Tibial artery (tissue), 4 donors: ENCODE measurements at regions not wholly inside any gene's neighbourhood (a gene's known extent, or its start where the extent isn't known, plus 50 kb on each side); places are given as distances from the start of the nearest gene placed in this dataset.

Source experiments
- DNase-seq, 2 donors: peaks; one replicate each; pipeline ENCODE4 v3.0.0-alpha.2; 2019
- H3K27ac ChIP-seq, 2 donors: fragments of 200-600 bp; sonication (generic) in 1 of 2; 1 replicate in 1 of 2; 2 replicates in 1 of 2; pipeline ENCODE4 v1.5.1; 2018 to 2019; ENCODE audit warnings: mild to moderate bottlenecking in 1 of 2
- H3K27me3 ChIP-seq, 2 donors: fragments of 200-600 bp; sonication (generic) in 1 of 2; one replicate each; pipeline versions ENCODE4 v1.5.1 to v1.6.0; 2016 to 2019
- H3K36me3 ChIP-seq, 3 donors: fragments of 200-600 bp; sonication (generic) in 2 of 3; one replicate each; pipeline ENCODE4 v1.5.1; 2016 to 2019; ENCODE audit warnings: mild to moderate bottlenecking in 2 of 3
- H3K4me1 ChIP-seq, 4 donors: fragments of 200-600 bp; sonication (generic) in 2 of 4; 1 replicate in 3 of 4; 2 replicates in 1 of 4; pipeline ENCODE4 v1.5.1; 2016 to 2019
- H3K4me3 ChIP-seq, 2 donors: fragments of 200-600 bp; sonication (generic) in 1 of 2; 1 replicate in 1 of 2; 2 replicates in 1 of 2; pipeline ENCODE4 v1.5.1; 2018 to 2019; ENCODE audit warnings: mild to moderate bottlenecking in 2 of 2
- H3K9me3 ChIP-seq, 3 donors: fragments of 200-600 bp; sonication (generic) in 1 of 3; one replicate each; pipeline ENCODE4 v1.5.1; 2016 to 2019
- CTCF ChIP-seq, 2 experiments: fragments of 200-600 bp in 1 of 2; fragments of 450-650 bp in 1 of 2; IDR thresholded peaks; one replicate each; pipeline ENCODE4 v1.5.1; 2017 to 2019; ENCODE audit warnings: antibody characterized with exemption in 2 of 2, mild to moderate bottlenecking in 1 of 2, moderate library complexity in 1 of 2
- intact Hi-C: fragments of 100-400 bp; cut with DNase I; formaldehyde crosslinking; loops from one replicate; pipeline ENCODE4 v1.15.0; 2023; ENCODE audit warnings: low total_unique reads

GRCh38 chr1:201772178-201772577 lies 56.8 kb upstream of the IPO9 start:
- H3K9me3 ChIP-seq, result peaks cover 0 to 14% (median 0%) of the 10 kb centered on the region in 3 donors
- intact Hi-C loops, result no loop called here
- no peak overlapping the region for H3K4me3 ChIP-seq
- H3K4me1 ChIP-seq, result peaks cover 0 to 64% (median 20%) of the 10 kb centered on the region in 4 donors
- TF ChIP-seq CTCF (IDR thresholded peaks at IDR 0.05), result no peak
- no peak for DNase-seq
- H3K36me3 ChIP-seq, result no peaks in the 10 kb centered on the region
- H3K27me3 ChIP-seq, result no peaks in the 10 kb centered on the region
- no peak overlapping the region for H3K27ac ChIP-seq

- H3K27me3 ChIP-seq, result no peaks in the 10 kb centered on the region
- peaks cover 0 to 14% (median 0%) of the 10 kb centered on the region in 3 donors for H3K9me3 ChIP-seq
- H3K36me3 ChIP-seq, result no peaks in the 10 kb centered on the region
- no peak overlapping the region for H3K4me3 ChIP-seq
- no peak for TF ChIP-seq CTCF (IDR thresholded peaks at IDR 0.05)
- no peak for DNase-seq
- peak overlapping the region; percentile 65 to 72 for H3K27ac ChIP-seq
- H3K4me1 ChIP-seq, result peaks cover 0 to 78% (median 31%) of the 10 kb centered on the region in 4 donors
- intact Hi-C loops, result no loop called here
Measured at GRCh38 chr1:201773764-201774163, 55.2 kb upstream of the IPO9 start.

GRCh38 chr1:201774224-201774982 lies 54.6 kb upstream of the IPO9 start:
- Histone ChIP-seq H3K4me1 (peaks cover 0 to 78% (median 32%) of the 10 kb centered on the region in 4 donors), H3K4me3 (no peak overlapping the region), H3K27me3 (no peaks in the 10 kb centered on the region), H3K9me3 (peaks cover 0 to 14% (median 0%) of the 10 kb centered on the region in 3 donors), H3K27ac (peak overlapping the region; percentile 65 to 72), H3K36me3 (no peaks in the 10 kb centered on the region)
- intact Hi-C loops, result no loop called here
- no peak for DNase-seq
- no peak for TF ChIP-seq CTCF (IDR thresholded peaks at IDR 0.05)

GRCh38 chr1:201774983-201775344 lies 54.0 kb upstream of the IPO9 start:
- TF ChIP-seq CTCF (IDR thresholded peaks at IDR 0.05), result no peak
- intact Hi-C loops, result no loop called here

GRCh38 chr1:201775380-201775779 lies 53.6 kb upstream of the IPO9 start:
- no peak for TF ChIP-seq CTCF (IDR thresholded peaks at IDR 0.05)
- H3K36me3 ChIP-seq, result peaks cover 0 to 2% (median 0%) of the 10 kb centered on the region in 3 donors
- no peak overlapping the region for H3K4me3 ChIP-seq
- peak overlapping the region; percentile 65 to 72 for H3K27ac ChIP-seq
- intact Hi-C loops, result no loop called here
- peaks cover 0 to 14% (median 0%) of the 10 kb centered on the region in 3 donors for H3K9me3 ChIP-seq
- H3K4me1 ChIP-seq, result peaks cover 0 to 78% (median 32%) of the 10 kb centered on the region in 4 donors
- no peaks in the 10 kb centered on the region for H3K27me3 ChIP-seq
- no peak for DNase-seq

More at GRCh38 chr1:201774983-201775344, 54.0 kb upstream of the IPO9 start:
- no peak overlapping the region for H3K4me3 ChIP-seq
- H3K36me3 ChIP-seq, result no peaks in the 10 kb centered on the region
- peaks cover 0 to 14% (median 0%) of the 10 kb centered on the region in 3 donors for H3K9me3 ChIP-seq
- H3K4me1 ChIP-seq, result peaks cover 0 to 78% (median 33%) of the 10 kb centered on the region in 4 donors
- peak overlapping the region; percentile 65 to 72 for H3K27ac ChIP-seq
- no peak for DNase-seq
- no peaks in the 10 kb centered on the region for H3K27me3 ChIP-seq
